EL (cell line): ENCODE measurements at regions not wholly inside any gene's neighbourhood (a gene's known extent, or its start where the extent isn't known, plus 50 kb on each side); places are given as distances from the start of the nearest gene placed in this dataset.
"Not testable (repeated sequence)": the region's sequence is repeated elsewhere in the genome, so short reads cannot be mapped to it uniquely, and the experiment has no call there.

Source experiments
- DNase-seq: peaks from one replicate; pipeline ENCODE4 v3.0.0-alpha.2; 2016

DNA sequence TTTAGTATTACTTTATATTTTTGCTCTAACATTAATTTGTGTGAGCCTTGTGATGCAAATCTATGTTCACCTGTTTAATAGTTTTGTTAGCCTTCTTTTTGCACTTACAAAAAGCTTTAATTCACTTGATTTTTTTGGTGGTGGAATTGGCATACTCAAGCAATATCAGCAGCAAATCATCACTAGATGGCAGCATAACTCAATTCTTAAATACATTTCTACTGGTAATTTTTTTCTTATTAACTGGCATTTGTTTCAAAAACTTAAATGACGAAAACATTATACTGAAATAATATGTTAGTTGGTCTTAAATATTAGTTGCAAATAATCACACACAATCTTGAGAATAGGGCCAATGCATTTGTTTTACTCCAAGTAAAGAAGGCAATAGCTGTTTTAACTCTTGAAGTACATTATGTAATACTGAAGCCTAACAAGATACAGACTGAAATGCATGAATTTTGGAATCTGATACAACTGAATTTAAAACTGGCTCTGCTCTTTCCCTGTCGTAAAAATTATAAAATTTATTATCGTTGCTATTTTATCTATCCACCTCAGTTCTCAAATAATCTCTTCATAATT, 151.5 kb downstream of the ATXN7L3B start:
- peak; percentile 45 for DNase-seq

DNA sequence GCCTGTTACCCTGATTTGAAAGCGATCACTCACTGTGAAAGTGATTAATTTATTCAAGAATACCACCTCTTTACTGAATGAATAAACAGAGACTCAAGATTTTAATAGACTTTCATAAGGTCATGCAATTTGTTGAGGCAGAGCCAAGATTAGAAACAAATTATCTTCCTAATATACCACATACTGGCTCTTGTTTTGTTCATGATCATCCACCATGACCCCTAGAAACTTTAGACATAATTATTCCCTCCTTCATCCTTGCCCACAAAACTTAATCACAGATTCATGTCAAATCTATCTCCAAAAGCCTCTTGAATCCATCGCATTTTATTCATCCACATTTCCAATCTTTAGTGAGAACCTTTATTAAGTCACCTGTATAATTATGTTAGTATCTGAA, 152.3 kb downstream of the ATXN7L3B start:
- DNase-seq: no peak

DNA sequence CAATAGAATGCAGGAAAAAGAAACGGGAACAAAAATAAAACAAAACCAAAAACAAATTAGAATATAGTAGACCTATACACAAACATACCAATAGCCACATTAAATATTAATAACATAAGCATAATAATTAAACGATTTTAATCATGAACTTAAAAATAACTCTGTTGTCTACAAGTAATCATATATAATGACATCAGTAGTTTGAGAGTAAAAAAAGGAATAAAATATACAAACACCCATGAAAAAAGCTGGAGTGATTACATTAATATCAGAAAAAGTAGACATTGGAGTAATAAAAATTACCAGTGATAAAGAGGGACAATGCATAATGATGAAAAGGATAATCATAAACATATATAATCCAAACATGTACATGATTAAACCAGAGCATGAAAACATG, 181.8 kb downstream of the ATXN7L3B start:
- DNase-seq: no peak

DNA sequence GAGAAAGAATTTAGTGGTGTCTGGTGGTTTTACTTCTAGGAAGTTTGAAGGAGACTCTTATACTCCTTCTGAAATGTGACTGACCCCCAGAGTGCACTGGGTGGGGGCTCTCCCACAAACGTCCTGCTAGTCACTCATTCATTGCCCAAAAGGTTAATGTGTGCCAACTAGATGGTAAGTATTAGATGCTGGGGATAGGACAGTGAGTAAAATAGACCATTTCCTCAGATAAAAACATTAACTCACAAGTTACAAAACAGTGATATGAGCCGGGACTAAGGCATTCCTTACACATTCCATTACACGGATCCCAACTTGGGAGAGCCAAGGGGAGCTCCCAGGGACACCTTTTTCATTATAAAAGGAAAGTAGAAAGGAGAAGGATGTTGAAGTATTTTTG, 185.1 kb downstream of the ATXN7L3B start:
- DNase-seq: peak; percentile 6

DNA sequence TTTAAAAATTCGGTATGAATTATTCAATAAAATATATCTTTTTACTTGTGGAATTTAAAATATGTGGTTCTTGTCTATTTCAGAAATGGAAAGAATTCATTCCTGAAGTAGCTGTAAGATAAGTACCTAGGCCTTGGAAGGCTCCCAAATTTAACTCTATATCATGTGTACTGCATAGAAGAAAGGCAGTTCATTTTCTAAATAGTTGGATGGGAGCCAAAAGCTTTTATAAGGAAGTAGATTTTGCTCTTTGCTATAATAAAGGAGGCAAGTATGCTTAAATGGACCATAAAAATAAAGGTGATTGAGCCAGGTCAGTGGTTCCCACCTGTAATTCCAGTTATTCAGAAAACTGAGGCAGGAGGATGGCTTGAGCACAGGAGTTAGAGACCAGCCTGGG, 187.5 kb downstream of the ATXN7L3B start:
- DNase-seq: peak; percentile 70

DNA sequence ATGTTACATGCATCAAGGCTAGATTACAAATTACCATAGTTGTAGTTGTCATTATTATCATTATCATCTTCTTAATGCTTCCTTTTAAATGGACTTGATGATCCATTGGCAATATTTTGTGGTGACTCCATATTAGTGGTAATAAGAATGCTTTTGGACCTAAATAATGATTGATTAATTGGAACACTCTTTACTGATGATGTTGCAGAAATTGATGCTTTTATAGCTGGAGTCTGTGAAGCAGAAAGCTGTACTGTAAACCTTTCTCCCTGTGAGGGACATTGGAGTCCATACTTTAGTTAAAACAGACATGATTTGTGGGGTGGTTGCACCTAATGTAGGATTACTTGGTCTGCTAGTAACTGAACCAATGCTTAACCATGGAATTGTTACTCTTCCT, 190.4 kb downstream of the ATXN7L3B start:
- DNase-seq: no peak

DNA sequence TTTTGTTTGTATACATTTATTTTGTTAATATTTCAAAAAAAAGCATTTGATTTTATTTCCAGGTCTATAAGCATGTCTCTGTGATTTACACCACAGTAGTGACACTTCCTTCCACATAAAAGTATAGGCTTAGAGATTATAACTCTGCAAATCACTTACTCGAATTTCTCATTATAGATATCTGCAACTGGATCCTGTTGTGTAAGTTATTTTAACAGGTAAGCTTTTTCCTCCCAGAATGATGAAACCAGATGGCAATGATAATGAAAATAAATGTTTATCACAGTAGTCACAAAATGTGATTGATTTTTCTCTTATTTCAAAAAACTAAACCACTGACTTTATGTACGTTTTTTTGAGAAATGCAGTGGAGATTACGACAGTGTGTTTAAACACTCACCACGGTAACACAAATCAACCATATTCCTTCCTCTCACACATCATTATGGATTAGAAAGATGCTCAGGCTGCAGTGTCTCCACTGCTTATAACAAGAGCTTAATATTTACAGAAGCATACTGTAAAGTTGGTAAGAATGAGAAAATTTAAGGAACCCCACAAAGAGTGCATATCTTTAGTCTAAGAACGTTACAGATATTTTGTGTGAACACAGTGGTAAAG, 194.6 kb downstream of the ATXN7L3B start:
- DNase-seq: no peak

DNA sequence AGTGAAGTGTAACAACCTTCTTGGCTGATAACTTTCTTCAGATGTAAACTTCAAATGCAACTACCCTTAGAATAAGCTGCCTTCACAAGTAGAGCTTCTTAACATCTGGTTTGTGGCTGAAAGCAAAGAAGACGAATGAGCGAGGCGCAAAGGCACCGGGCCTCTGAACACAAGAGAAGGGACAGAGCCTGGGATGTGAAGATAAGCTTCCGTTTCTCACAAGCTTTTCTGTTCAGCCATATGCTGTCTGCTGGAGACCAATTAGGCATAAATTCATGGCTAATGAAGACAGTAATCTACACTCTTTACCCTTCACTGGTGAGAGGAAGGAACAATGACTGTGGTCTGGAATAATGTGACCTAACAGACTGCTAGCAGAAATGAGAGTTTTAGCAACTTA, 195.2 kb downstream of the ATXN7L3B start:
- no peak for DNase-seq

DNA sequence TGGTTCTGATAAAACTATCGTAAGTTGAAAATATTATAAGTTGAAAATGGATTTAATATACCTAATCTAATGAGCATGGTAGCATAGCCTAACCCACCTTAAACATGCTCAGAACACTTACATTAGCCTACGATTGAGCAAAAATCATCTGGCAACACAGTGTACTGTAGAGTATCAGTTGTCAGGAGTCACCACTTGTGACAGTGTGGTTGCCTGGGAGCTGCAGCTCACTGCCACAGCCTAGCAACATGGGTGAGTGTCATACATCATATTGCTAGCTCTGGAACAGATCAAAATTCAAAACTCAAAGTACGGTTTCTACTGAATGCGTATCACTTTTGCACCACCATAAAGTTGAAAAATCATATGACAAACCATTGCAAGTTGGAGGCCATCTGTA, 203.5 kb downstream of the ATXN7L3B start:
- DNase-seq: no peak

DNA sequence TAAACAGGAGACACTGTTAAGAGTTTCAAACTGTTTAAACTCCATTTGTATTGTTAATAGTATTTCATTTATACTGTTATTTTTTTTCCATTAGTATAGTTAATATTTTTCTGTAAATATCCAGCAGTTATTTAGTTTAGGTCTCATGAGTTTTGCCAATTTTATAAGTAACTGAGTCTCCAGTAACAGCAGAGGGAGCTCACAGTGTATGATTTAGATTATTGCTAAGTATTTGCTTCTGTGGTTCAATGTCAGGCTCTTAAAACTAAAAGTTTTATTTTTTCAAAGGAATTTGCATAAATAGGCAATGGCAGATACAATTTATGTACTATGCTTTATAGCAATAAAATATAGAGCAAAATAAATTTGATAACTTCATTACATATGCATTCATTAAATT, 209.7 kb downstream of the ATXN7L3B start:
- peak; percentile 6 for DNase-seq

DNA sequence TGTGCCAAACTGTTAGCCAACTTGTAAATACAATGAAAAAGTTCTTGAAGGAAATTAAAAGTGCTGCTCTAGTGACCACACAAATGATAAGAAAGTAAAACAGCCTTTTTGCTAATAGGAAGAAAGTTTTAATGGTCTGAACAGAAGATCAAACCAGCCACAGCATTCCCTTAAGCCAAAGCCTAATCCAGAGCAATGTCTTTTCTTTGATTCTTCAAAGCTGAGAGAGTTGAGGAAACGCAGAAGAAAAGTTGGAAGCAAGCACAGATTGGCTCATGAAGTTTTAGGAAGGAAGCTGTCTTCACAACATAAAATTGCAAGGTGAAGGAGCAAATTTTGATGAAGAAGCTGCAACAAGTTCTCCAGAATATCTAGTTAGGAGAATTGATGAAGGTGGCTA, 213.8 kb downstream of the ATXN7L3B start:
- DNase-seq: no peak

DNA sequence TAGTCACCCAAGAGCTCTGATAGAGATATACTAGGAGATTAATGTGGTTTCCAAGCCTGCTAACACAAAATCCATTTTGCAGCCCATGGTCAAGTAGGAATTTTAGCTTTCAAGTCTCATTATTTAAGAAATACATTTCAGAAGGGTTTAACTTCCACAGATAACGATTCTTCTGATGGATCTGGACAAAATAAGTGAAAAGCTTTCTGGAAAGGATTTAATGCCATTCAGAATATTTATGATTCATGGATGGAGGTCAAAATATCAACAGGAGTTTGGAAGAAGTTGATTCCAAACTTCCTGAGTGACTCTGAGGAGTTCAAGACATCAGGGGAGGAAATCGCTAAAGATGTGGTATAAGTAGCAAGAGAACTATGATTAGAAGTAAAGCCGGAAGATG, 214.6 kb downstream of the ATXN7L3B start:
- DNase-seq: no peak

DNA sequence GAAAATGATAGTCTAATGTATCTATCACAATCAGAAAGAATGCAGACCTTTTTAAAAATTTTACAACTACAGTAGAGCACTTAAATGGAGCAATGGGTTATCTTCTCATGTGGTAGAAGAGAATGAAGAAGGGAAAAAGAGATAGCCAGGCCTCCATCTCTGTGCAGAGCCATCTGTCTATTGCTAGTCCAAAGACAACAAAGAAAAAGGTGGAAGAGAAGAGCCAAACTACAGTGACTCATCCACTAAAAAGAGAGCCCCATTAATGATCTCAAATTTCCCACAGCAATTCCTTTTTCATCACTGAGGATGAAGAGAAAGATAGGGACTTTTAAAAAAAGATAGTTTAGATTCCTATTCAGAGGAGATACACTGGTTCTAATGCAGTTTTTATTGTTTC, 232.9 kb downstream of the ATXN7L3B start:
- DNase-seq: no peak

DNA sequence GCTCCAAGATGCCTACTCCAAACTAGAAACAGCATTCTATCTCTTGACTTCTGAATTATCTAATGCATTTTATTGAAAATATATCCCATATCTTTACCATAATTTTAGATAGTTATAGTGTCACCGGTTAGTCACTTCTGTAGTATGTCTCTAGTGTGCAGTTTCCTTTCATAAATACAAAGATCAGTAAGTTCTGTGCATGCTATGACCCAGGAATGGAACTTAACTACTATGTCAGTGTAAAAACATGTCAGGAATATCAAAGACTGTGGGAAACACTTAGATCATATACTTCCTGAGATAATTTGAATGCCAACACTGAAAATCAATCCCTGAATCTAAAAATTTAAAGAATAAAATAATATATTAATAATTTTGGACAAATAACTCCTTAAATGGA, 237.6 kb downstream of the ATXN7L3B start:
- peak; percentile 21 for DNase-seq

DNA sequence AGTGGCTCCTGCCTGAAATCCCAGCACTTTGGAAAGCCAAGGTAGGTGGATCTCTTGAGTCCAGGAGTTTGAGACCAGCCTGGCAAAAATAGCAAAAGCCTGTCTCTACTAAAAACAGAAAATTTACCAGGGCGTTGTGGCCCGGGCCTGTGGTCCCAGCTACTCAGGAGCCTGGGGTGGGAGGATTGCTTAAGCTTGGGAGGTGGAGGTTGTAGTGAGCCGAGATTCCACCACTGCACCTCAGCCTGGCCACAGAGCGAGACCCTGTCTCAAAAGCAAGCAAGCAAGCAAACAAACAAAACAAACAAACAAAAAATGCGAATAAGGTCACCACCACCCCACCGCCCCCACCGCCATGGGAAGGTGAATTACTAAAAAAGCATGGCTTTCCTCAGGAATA, 238.7 kb downstream of the ATXN7L3B start:
- no peak for DNase-seq

DNA sequence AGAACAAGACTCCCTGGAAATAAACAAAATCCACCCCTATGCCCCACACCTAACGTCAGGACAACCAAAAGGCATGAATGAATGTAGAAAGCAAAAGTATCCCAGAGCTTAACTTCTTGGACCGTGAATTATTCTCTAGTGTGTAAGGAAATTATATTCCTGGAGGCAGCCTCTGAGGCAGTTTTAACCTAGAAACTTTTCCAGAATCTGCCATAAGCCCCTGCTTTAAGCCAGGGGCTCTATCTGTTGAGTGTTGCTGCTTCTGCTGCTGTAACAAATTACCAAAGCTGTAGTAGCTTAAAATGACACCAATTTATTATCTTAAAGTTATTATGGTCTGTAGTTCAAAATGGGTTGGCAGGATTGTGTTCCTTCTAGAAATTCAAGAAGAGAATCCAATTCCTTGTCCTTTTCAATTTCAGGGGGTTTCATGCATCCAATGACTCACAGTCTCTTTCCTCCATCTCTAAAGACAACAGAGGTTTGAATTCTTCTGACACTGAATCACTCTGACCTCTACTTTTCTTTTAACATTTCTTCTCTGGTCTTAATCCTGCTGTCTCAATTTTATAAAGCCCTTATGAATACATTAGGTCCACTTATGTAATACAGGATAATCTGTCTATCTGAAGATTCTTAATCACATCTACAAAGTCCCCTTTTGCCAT, 242.7 kb downstream of the ATXN7L3B start:
- DNase-seq: peak; percentile 81

DNA sequence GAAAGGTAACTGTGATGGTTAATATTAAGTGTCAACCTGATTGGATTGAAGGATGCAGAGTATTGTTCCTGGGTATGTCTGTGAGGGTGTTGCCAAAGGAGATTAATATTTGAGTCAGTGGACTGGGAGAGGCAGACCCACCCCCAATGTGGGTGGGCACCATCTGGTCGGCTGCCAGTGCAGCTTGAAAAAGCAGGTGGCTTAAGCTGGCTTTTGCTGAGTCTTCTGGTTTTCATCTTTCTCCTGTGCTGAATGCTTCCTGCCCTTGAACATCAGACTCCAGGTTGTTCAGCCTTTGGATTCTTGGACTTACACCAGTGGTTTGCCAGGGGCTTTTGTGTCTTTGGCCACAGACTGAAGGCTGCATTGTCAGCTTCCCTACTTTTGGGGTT, 243.2 kb downstream of the ATXN7L3B start:
- DNase-seq: not testable (repeated sequence)

DNA sequence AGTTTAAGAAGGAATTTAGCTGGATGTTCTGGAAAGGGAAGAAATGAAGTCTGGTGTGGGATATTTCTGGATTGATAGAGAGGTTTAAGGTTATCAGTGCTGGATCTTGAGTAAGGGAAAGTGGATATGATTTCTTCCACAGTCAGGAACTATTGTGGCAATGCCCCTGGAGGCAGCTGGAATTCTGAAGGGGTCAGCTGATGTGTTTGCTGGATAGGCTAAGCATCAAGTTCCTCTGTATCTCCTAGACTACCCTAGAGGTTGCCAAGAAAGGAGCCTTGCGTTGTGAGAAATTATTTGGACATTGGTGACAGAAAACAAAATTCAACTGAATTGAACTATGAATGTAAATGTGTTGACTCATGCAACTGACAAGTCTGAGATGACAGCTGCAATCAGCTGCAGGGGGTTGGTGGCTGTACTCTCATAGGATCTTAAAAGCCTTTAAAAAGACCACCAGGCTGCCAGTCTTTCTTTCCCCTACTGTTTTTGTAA, 244.4 kb downstream of the ATXN7L3B start:
- no peak for DNase-seq

DNA sequence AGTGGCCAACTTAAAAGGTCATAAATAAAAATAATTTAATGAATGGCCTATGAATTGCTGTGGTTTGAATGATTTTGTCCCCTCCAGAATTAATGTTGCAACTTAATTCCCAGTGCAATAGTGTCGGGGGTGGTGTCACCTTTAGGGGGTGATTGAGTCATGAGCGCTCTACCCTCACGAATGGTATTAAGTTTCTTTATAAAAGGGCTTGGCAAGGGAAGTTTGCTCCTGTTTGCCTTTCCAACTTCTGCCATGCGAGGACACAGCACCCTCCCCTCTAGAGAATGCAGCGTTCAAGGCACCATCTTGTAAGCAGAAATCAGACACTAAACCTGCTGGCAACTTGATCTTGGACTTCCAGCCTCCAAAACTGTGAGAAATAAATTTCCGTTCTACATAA, 253.3 kb downstream of the ATXN7L3B start:
- no peak for DNase-seq

DNA sequence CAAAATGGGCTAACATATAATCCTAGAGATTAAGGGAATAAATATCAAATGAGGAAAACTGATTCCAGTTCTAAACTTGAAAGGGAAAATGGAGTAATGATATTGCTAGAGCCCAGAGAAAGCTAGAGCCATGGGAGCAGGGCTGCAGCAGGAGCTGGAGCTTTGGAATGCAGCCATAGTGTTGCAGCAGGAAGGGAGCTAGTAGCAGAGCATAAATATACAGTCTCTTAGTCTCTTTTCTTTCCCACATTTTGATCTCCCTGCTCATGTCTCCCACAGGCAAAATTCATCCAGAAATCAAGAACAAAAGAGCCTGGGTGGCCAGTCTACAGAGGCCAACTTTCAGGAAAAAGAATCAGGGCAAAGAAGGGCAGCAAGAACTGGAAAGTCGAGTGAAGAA, 253.7 kb downstream of the ATXN7L3B start:
- peak; percentile 21 for DNase-seq

DNA sequence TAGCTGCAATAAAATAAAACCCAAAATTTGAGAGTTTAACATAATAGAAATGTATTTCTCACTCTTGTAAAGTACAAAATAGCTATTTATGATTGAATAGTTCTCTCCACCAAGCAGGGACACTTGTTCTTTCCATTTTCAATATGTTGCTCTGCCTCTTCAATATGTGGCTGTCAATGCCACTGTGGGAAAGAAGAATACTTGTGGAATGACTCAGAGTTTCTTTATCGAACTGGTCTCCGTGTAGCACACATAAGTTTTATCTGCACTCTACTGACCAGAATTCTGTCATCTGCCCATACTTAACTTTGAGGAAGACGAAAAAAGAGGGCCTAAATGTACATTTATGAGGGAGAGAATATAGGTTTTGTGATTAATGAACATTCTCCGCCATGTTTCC, 256.9 kb downstream of the ATXN7L3B start:
- peak; percentile 49 for DNase-seq

DNA sequence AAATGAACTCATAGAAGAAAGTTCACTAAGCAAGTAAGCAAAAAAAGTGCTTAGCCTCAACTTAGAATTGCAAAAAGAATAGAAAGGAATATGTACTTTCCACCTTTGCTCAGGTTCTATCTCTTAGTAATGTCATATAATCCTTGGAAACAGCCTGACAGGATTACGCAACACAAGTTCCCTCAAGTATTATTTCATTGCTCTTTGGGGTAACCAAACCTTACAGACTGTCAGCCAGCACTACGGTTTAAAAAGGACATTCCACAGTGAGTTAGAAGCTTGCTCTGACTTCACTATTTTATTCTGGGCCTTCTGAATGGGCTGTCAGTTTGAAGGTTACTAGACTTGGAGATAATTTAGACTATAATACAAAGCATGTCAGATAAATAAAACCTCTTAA, 264.0 kb downstream of the ATXN7L3B start:
- no peak for DNase-seq

DNA sequence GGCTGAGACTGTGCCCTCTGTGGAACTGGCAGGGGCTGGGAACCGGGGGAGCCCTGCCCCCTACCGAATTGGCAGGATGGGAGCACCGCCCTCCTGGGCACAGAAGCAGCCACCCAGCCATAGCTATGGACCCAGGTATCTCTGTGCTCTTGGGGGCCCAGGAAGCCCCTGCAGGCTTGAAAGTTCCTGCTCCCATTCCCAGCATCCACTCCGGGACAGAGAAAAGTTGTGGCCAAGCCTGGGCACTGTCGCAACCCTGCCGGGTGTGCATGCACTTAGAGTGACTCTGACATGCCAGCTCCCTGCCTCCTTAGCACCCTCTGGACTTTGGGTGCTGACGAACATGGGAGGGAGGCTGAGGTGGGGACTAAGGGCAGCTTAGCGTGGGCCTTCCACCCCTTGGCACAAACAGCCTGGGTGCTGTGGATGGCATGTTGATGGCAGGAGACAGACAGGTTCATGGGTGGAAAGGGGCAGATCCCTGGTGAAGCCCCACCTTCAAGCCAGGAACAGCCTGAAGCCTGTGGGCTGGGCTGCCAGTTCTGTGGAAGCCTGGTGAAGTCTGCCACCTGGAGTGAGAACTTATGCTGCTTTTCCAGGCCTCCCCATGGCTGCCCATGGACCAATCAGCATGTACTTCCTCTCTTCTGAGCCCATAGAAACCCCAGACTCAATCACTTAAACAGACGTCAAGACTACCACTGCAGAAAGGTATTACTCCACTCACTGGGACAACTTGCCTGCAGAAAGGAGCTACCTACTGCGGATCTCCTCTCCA, 279.0 kb downstream of the ATXN7L3B start:
- no peak for DNase-seq

DNA sequence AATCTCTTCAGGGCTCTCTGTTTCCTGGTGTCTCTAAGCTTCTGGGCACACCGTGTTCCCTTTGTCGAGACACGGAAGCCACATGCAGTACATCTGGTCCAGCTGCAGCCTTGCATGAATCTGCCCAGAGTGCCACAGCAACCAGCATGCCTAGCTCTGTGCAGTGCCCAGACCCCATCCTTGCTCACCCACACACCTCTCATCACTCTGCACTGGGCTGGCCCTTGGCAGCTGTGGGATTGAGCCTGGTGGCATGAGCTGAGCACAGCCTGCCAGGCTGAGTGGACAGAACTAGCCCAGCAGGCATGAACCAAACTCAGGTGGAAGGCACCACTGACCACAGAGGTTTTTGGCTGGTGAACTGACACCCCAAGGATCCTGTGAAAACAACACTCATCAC, 279.9 kb downstream of the ATXN7L3B start:
- no peak for DNase-seq
